22Rv1 (cell line): ENCODE measurements at regions not wholly inside any gene's neighbourhood (a gene's known extent, or its start where the extent isn't known, plus 50 kb on each side); places are given as distances from the start of the nearest gene placed in this dataset.

Experiments used
- H3K27ac ChIP-seq: fragments of 450-650 bp; 2 replicates; pipeline ENCODE4 v1.5.1; 2017
- ZFX ChIP-seq: fragments of 450-650 bp; IDR thresholded peaks from 2 replicates; pipeline ENCODE4 v1.6.1; 2017; ENCODE audit warnings: antibody characterized with exemption, borderline replicate concordance
- TF ChIP-seq, protein P1 (sequence below): fragments of 450-650 bp; IDR thresholded peaks from 2 replicates; pipeline ENCODE4 v1.5.1; 2017; ENCODE audit warnings: mild to moderate bottlenecking

DNA sequence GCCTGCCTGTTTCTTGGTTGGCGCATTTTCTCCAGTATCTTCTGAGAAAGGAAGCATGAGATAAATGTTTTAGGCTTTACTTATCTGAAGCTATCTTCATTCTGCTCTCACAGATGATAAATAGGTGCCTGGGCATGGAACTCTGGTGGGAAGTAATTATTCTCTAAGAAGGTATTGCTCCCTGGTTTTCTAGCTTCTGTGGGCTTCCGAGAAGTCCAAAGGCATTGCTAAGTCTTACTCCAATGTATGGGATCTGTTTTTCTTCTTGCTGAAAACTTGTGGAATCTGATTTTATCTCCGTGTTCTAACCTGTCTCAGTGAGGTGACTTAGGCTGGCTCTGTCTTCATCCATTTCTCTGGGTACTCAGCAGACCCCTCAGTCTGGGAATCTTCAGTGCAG lies 224.4 kb upstream of the HS6ST1 start:
- no peak overlapping the region for H3K27ac ChIP-seq
- TF ChIP-seq ZFX, result no peak
- TF ChIP-seq, protein P1, sequence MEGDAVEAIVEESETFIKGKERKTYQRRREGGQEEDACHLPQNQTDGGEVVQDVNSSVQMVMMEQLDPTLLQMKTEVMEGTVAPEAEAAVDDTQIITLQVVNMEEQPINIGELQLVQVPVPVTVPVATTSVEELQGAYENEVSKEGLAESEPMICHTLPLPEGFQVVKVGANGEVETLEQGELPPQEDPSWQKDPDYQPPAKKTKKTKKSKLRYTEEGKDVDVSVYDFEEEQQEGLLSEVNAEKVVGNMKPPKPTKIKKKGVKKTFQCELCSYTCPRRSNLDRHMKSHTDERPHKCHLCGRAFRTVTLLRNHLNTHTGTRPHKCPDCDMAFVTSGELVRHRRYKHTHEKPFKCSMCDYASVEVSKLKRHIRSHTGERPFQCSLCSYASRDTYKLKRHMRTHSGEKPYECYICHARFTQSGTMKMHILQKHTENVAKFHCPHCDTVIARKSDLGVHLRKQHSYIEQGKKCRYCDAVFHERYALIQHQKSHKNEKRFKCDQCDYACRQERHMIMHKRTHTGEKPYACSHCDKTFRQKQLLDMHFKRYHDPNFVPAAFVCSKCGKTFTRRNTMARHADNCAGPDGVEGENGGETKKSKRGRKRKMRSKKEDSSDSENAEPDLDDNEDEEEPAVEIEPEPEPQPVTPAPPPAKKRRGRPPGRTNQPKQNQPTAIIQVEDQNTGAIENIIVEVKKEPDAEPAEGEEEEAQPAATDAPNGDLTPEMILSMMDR, result no peak

DNA sequence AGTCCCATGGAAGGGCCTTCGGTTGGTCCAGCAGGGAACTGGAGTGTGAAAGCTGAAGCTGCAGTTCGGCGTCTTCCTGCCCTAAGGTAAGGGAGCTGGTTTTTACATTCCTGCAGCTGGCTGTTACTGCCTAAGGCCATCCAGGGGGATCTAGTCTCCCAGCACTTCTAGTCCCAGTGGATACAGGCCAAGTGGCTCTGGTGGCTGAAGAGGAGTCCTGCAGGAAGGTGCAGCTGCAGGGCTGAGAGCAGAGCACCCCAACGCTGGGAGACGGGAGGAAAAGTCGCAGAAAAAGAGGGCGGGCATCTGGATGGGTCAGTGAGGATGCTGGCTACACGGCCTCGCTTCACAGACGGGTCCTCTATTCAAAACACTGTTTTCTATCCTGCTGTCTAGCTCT lies 225.0 kb upstream of the HS6ST1 start:
- H3K27ac ChIP-seq, result no peak overlapping the region
- TF ChIP-seq, protein P1, result no peak
- TF ChIP-seq ZFX, result no peak

- H3K27ac ChIP-seq, result no peak overlapping the region
- no peak for TF ChIP-seq ZFX
Measured at GRCh38 chr2:128544321-128545037, 225.8 kb upstream of the HS6ST1 start.

DNA sequence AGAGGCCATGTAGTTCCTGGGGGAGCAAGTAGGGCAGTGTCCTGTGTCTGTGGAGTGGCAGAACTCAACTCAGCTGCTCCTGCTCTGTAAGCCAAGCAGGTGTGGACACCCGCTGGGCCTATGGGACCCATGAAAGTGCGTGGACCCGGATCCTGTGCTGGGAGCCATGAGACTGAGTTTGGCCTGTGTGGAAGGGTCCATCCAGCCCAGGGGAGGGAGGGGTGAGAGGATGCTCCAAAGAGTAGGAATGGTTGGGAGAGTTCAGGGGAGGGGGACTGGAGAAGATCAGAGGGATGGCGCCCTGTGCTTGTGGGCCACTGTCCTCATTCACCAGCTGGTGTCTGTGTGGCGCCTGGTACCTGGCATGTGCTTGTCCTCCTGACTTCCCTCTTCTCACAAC lies 226.4 kb upstream of the HS6ST1 start:
- TF ChIP-seq, protein P1, result no peak
- TF ChIP-seq ZFX, result no peak
- H3K27ac ChIP-seq, result no peak overlapping the region

GRCh38 chr2:128545829-128546228 lies 227.2 kb upstream of the HS6ST1 start:
- TF ChIP-seq ZFX, result no peak
- H3K27ac ChIP-seq, result no peak overlapping the region

GRCh38 chr2:128547667-128548066 lies 229.0 kb upstream of the HS6ST1 start:
- TF ChIP-seq ZFX, result no peak
- TF ChIP-seq, protein P1, result no peak
- no peak overlapping the region for H3K27ac ChIP-seq

- H3K27ac ChIP-seq, result no peak overlapping the region
- TF ChIP-seq ZFX, result no peak
- TF ChIP-seq, protein P1, result no peak
Measured at GRCh38 chr2:128548461-128548891, 229.8 kb upstream of the HS6ST1 start.

DNA sequence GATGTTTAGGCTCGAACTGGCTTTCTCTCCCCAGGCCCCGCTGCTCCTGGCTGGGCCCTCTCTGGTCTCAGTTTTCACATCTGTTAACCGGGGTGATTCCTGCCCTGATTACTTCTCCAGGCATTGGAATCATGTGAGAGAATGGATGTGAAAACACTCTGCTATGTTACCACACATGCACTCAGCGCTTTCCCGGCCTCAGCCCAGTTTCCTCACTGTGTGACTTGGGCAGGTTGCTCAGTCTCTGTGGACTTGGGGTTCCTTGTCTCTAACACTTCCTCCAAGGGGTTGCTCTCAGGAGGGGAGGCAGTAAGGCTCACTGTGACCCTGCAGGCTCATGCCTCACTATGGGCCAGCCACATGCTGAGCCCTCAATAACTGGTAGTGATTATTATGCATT lies 230.4 kb upstream of the HS6ST1 start:
- TF ChIP-seq ZFX, result no peak
- TF ChIP-seq, protein P1, result no peak
- no peak overlapping the region for H3K27ac ChIP-seq
